GM12891 (cell line): ENCODE measurements at regions not wholly inside any gene's neighbourhood (a gene's known extent, or its start where the extent isn't known, plus 50 kb on each side); places are given as distances from the start of the nearest gene placed in this dataset.

ENCODE experiments used
- DNase-seq: peaks from one replicate; pipeline ENCODE4 v3.0.0; 2011; ENCODE audit warnings: low spot score; ENCODE audit not compliant: insufficient read length
- FAIRE-seq: peaks from 2 replicates; lab custom pipeline; 2011; peaks lifted over from hg19 to GRCh38; lab: Jason Lieb, UNC
- PAX5 ChIP-seq: IDR thresholded peaks from 2 replicates; pipeline ENCODE4 v1.6.1; 2011; ENCODE audit warnings: low read length, moderate library complexity, mild to moderate bottlenecking; ENCODE audit not compliant: insufficient read depth, severe bottlenecking
- POLR2A ChIP-seq: IDR thresholded peaks from 2 replicates; pipeline ENCODE4 v1.6.1; 2011; ENCODE audit warnings: low read depth, low read length, control low read depth
- POLR2AphosphoS5 ChIP-seq: IDR thresholded peaks from 2 replicates; pipeline ENCODE4 v1.6.1; 2011; ENCODE audit warnings: low read depth, low read length, control low read depth
- POU2F2 ChIP-seq: IDR thresholded peaks from 2 replicates; pipeline ENCODE4 v1.6.1; 2011; ENCODE audit warnings: low read depth, mild to moderate bottlenecking, control low read depth, low read length, moderate library complexity
- SPI1 ChIP-seq: IDR thresholded peaks from 2 replicates; pipeline ENCODE4 v1.6.1; 2011; ENCODE audit warnings: low read depth, low read length, control low read depth
- TAF1 ChIP-seq: IDR thresholded peaks from 2 replicates; pipeline ENCODE4 v1.6.1; 2011; ENCODE audit warnings: low read depth, low read length, control low read depth

GRCh38 chr3:80676261-80676660, 908.5 kb upstream of the ROBO1 start:
- TF ChIP-seq POLR2AphosphoS5 (no peak), PAX5 (no peak), TAF1 (no peak), POLR2A (no peak), SPI1 (no peak), POU2F2 (no peak)
- FAIRE-seq (no peak), DNase-seq (no peak)

GRCh38 chr3:80675790-80676189, 908.0 kb upstream of the ROBO1 start:
- FAIRE-seq = no peak
- TF ChIP-seq POLR2A = no peak
- TF ChIP-seq SPI1 = no peak
- TF ChIP-seq TAF1 = no peak
- TF ChIP-seq POU2F2 = no peak
- no peak for TF ChIP-seq POLR2AphosphoS5

GRCh38 chr3:80668600-80669294, 900.9 kb upstream of the ROBO1 start:
- FAIRE-seq (no peak), DNase-seq (no peak)
- TF ChIP-seq POLR2A (no peak), PAX5 (no peak), TAF1 (no peak), POLR2AphosphoS5 (no peak), SPI1 (no peak), POU2F2 (no peak)

More at GRCh38 chr3:80675790-80676189, 908.0 kb upstream of the ROBO1 start:
- no peak for DNase-seq

GRCh38 chr3:80668100-80668499, 900.3 kb upstream of the ROBO1 start:
- TF ChIP-seq SPI1 (no peak), POLR2AphosphoS5 (no peak), POLR2A (no peak), TAF1 (no peak), POU2F2 (no peak), PAX5 (no peak)
- no peak for DNase-seq
- no peak for FAIRE-seq

GRCh38 chr3:80663426-80663825, 895.6 kb upstream of the ROBO1 start:
- DNase-seq = no peak

GRCh38 chr3:80655216-80655615, 887.4 kb upstream of the ROBO1 start:
- DNase-seq (no peak), FAIRE-seq (no peak)
- TF ChIP-seq PAX5 (no peak), TAF1 (no peak), POU2F2 (no peak), POLR2AphosphoS5 (no peak), SPI1 (no peak), POLR2A (no peak)

More at GRCh38 chr3:80663426-80663825, 895.6 kb upstream of the ROBO1 start:
- TF ChIP-seq POLR2AphosphoS5 (no peak), POLR2A (no peak), SPI1 (no peak), POU2F2 (no peak), TAF1 (no peak), PAX5 (no peak)
- no peak for FAIRE-seq

- DNase-seq = no peak
- no peak for TF ChIP-seq TAF1
- TF ChIP-seq POLR2A = no peak
- TF ChIP-seq SPI1 = no peak
- TF ChIP-seq POU2F2 = no peak
- no peak for TF ChIP-seq POLR2AphosphoS5
- TF ChIP-seq PAX5 = no peak
- FAIRE-seq = no peak
These were observed 881.4 kb upstream of the ROBO1 start for GRCh38 chr3:80649170-80649569.

- FAIRE-seq (no peak), DNase-seq (no peak)
- TF ChIP-seq SPI1 (no peak), PAX5 (no peak), POU2F2 (no peak), POLR2A (no peak), POLR2AphosphoS5 (no peak), TAF1 (no peak)
These were observed 875.6 kb upstream of the ROBO1 start for GRCh38 chr3:80643421-80643820.

- TF ChIP-seq POLR2A (no peak), POU2F2 (no peak), SPI1 (no peak), TAF1 (no peak), PAX5 (no peak), POLR2AphosphoS5 (no peak)
- DNase-seq (no peak), FAIRE-seq (no peak)
These were observed 850.8 kb upstream of the ROBO1 start for GRCh38 chr3:80618295-80619256.
